Mesendoderm (in vitro differentiated cells): ENCODE measurements at regions not wholly inside any gene's neighbourhood (a gene's known extent, or its start where the extent isn't known, plus 50 kb on each side); places are given as distances from the start of the nearest gene placed in this dataset.

Experiments used
- DNase-seq: peaks from one replicate; pipeline ENCODE4 v3.0.0; 2013
- H2AK5ac ChIP-seq: 2 replicates; pipeline ENCODE4 v1.6.1; 2013; ENCODE audit warnings: low read length, inconsistent platforms
- H2BK120ac ChIP-seq: 2 replicates; pipeline ENCODE4 v1.6.1; 2013; ENCODE audit warnings: low read depth, mild to moderate bottlenecking, low read length, moderate library complexity, mixed read lengths
- H2BK15ac ChIP-seq: replicated peaks from 2 replicates; pipeline ENCODE4 v1.6.1; 2013; ENCODE audit warnings: low read depth, mild to moderate bottlenecking, moderate library complexity
- H2BK5ac ChIP-seq: 2 replicates; pipeline ENCODE4 v1.6.1; 2013; ENCODE audit warnings: low read length, inconsistent platforms
- H3K18ac ChIP-seq: 2 replicates; pipeline ENCODE4 v1.6.1; 2013; ENCODE audit warnings: mild to moderate bottlenecking, low read length, mixed read lengths
- H3K23ac ChIP-seq: one replicate; pipeline ENCODE4 v1.6.1; 2013; ENCODE audit warnings: low read length
- H3K27ac ChIP-seq: 2 replicates; pipeline ENCODE4 v1.5.1; 2013; ENCODE audit warnings: low read depth, mild to moderate bottlenecking, inconsistent platforms, low read length, moderate library complexity
- H3K27me3 ChIP-seq: 2 replicates; pipeline ENCODE4 v1.6.1; 2013; ENCODE audit warnings: low read length, control low read depth, mild to moderate bottlenecking, inconsistent platforms; ENCODE audit not compliant: insufficient read depth, poor library complexity
- H3K36me3 ChIP-seq: 2 replicates; pipeline ENCODE4 v1.6.1; 2013; ENCODE audit warnings: low read length, inconsistent platforms; ENCODE audit not compliant: control insufficient read depth, insufficient read depth
- H3K4ac ChIP-seq: one replicate; pipeline ENCODE4 v1.6.1; 2013; ENCODE audit warnings: low read depth, mild to moderate bottlenecking, low read length, moderate library complexity
- H3K4me1 ChIP-seq: 2 replicates; pipeline ENCODE4 v1.6.1; 2013; ENCODE audit warnings: low read depth, low read length, inconsistent platforms; ENCODE audit not compliant: control insufficient read depth
- H3K4me2 ChIP-seq: 2 replicates; pipeline ENCODE4 v1.6.1; 2013; ENCODE audit warnings: low read length
- H3K4me3 ChIP-seq: 2 replicates; pipeline ENCODE4 v1.5.1; 2013; ENCODE audit warnings: mild to moderate bottlenecking, low read length
- H3K56ac ChIP-seq: one replicate; pipeline ENCODE4 v1.6.1; 2013; ENCODE audit warnings: low read length
- H3K79me1 ChIP-seq: 2 replicates; pipeline ENCODE4 v1.6.1; 2013; ENCODE audit warnings: low read length, inconsistent platforms
- H3K79me2 ChIP-seq: 2 replicates; pipeline ENCODE4 v1.6.1; 2013; ENCODE audit warnings: mild to moderate bottlenecking, low read length; ENCODE audit not compliant: control insufficient read depth, insufficient read depth
- H3K9ac ChIP-seq: 2 replicates; pipeline ENCODE4 v1.6.1; 2013; ENCODE audit warnings: low read length, inconsistent platforms
- H4K5ac ChIP-seq: one replicate; pipeline ENCODE4 v1.6.1; 2013; ENCODE audit warnings: low read length
- H4K8ac ChIP-seq: one replicate; pipeline ENCODE4 v1.6.1; 2013; ENCODE audit warnings: low read depth, mild to moderate bottlenecking, control low read depth, low read length, moderate library complexity
- WGBS: extraction: QIAGEN DNeasy Blood & Tissue Kit; methylation state at CpG from one replicate; pipeline ENCODE4 v1.1.7; 2013; ENCODE audit warnings: low lambda C conversion rate, missing lambda C conversion rate; ENCODE audit not compliant: insufficient coverage; ENCODE audit errors: extremely low coverage; 5-methylcytosine and 5-hydroxymethylcytosine counted together

GRCh38 chr9:1723522-1724015 lies 291.6 kb upstream of the SMARCA2 start:
- Histone ChIP-seq H2AK5ac (no peak overlapping the region), H2BK120ac (no peak overlapping the region), H3K36me3 (no peaks in the 10 kb centered on the region), H3K9ac (no peak overlapping the region), H2BK15ac (no peak overlapping the region), H3K23ac (no peak overlapping the region), H3K4me2 (no peak overlapping the region), H4K8ac (no peak overlapping the region), H3K4me1 (no peaks in the 10 kb centered on the region), H2BK5ac (no peak overlapping the region), H3K18ac (no peak overlapping the region), H3K4ac (no peak overlapping the region), H3K79me2 (no peaks in the 10 kb centered on the region), H3K79me1 (no peaks in the 10 kb centered on the region), H3K56ac (no peak overlapping the region), H3K27ac (no peak overlapping the region), H3K27me3 (no peaks in the 10 kb centered on the region), H4K5ac (no peak overlapping the region), H3K4me3 (no peak overlapping the region)
- DNase-seq = no peak
- no CpG with 5 or more reads among the region's 3 CpGs for WGBS

- H3K36me3 ChIP-seq = no peaks in the 10 kb centered on the region
- peak; percentile 71 for DNase-seq
- no peak overlapping the region for H3K23ac ChIP-seq
- H3K79me2 ChIP-seq = no peaks in the 10 kb centered on the region
- no peaks in the 10 kb centered on the region for H3K27me3 ChIP-seq
- H3K56ac ChIP-seq = no peak overlapping the region
- H3K4me2 ChIP-seq = no peak overlapping the region
- no peak overlapping the region for H2BK5ac ChIP-seq
- no peak overlapping the region for H4K5ac ChIP-seq
- H3K79me1 ChIP-seq = no peaks in the 10 kb centered on the region
- H3K4ac ChIP-seq = no peak overlapping the region
- WGBS = no CpG with 5 or more reads among the region's 4 CpGs
- H3K4me1 ChIP-seq = no peaks in the 10 kb centered on the region
- no peak overlapping the region for H3K9ac ChIP-seq
- H4K8ac ChIP-seq = no peak overlapping the region
- no peak overlapping the region for H3K27ac ChIP-seq
- no peak overlapping the region for H2AK5ac ChIP-seq
- no peak overlapping the region for H2BK15ac ChIP-seq
- no peak overlapping the region for H2BK120ac ChIP-seq
- no peak overlapping the region for H3K18ac ChIP-seq
- no peak overlapping the region for H3K4me3 ChIP-seq
Observed at GRCh38 chr9:1726993-1727759, 288.0 kb upstream of the SMARCA2 start.

GRCh38 chr9:1729631-1730030 lies 285.5 kb upstream of the SMARCA2 start:
- Histone ChIP-seq H3K27ac (no peak overlapping the region), H3K4ac (no peak overlapping the region), H3K79me2 (no peaks in the 10 kb centered on the region), H3K18ac (no peak overlapping the region), H2BK120ac (no peak overlapping the region), H3K23ac (no peak overlapping the region), H3K36me3 (no peaks in the 10 kb centered on the region), H3K4me1 (no peaks in the 10 kb centered on the region), H4K8ac (no peak overlapping the region), H3K56ac (no peak overlapping the region), H2BK5ac (no peak overlapping the region), H3K4me3 (no peak overlapping the region), H3K9ac (no peak overlapping the region), H4K5ac (no peak overlapping the region), H3K4me2 (no peak overlapping the region), H3K79me1 (no peaks in the 10 kb centered on the region), H2AK5ac (no peak overlapping the region), H3K27me3 (no peaks in the 10 kb centered on the region), H2BK15ac (no peak overlapping the region)
- DNase-seq = peak; percentile 62
- no CpG with 5 or more reads among the region's 4 CpGs for whole genome bisulfite sequencing

GRCh38 chr9:1732670-1733069 lies 282.5 kb upstream of the SMARCA2 start:
- no peak overlapping the region for H2BK5ac ChIP-seq
- no peaks in the 10 kb centered on the region for H3K79me1 ChIP-seq
- no peak overlapping the region for H3K23ac ChIP-seq
- H2AK5ac ChIP-seq = no peak overlapping the region
- no peak overlapping the region for H2BK15ac ChIP-seq
- no peaks in the 10 kb centered on the region for H3K79me2 ChIP-seq
- no peak overlapping the region for H2BK120ac ChIP-seq
- no peaks in the 10 kb centered on the region for H3K27me3 ChIP-seq
- H4K8ac ChIP-seq = no peak overlapping the region
- no peak overlapping the region for H4K5ac ChIP-seq
- H3K9ac ChIP-seq = no peak overlapping the region
- H3K36me3 ChIP-seq = no peaks in the 10 kb centered on the region
- no peak overlapping the region for H3K4me3 ChIP-seq
- H3K4me1 ChIP-seq = no peaks in the 10 kb centered on the region
- no peak overlapping the region for H3K4me2 ChIP-seq
- no CpG with 5 or more reads among the region's 4 CpGs for WGBS
- no peak for DNase-seq
- H3K4ac ChIP-seq = no peak overlapping the region
- H3K27ac ChIP-seq = no peak overlapping the region
- H3K56ac ChIP-seq = no peak overlapping the region
- H3K18ac ChIP-seq = no peak overlapping the region

- no CpG with 5 or more reads among the region's 4 CpGs for WGBS
- H3K4ac ChIP-seq = no peak overlapping the region
- H3K18ac ChIP-seq = no peak overlapping the region
- H4K5ac ChIP-seq = no peak overlapping the region
- no peak overlapping the region for H3K23ac ChIP-seq
- no peak overlapping the region for H2BK15ac ChIP-seq
- DNase-seq = peak; percentile 84
- H4K8ac ChIP-seq = no peak overlapping the region
- no peak overlapping the region for H2BK5ac ChIP-seq
- H3K4me1 ChIP-seq = no peaks in the 10 kb centered on the region
- no peaks in the 10 kb centered on the region for H3K79me2 ChIP-seq
- H3K4me2 ChIP-seq = no peak overlapping the region
- no peak overlapping the region for H3K9ac ChIP-seq
- no peak overlapping the region for H3K56ac ChIP-seq
- H3K36me3 ChIP-seq = no peaks in the 10 kb centered on the region
- no peak overlapping the region for H3K27ac ChIP-seq
- no peak overlapping the region for H3K4me3 ChIP-seq
- H3K79me1 ChIP-seq = no peaks in the 10 kb centered on the region
- no peaks in the 10 kb centered on the region for H3K27me3 ChIP-seq
- no peak overlapping the region for H2BK120ac ChIP-seq
- H2AK5ac ChIP-seq = no peak overlapping the region
Observed at GRCh38 chr9:1738511-1739100, 276.5 kb upstream of the SMARCA2 start.
